Liver (tissue), 8 donors: ENCODE measurements at regions not wholly inside any gene's neighbourhood (a gene's known extent, or its start where the extent isn't known, plus 50 kb on each side); places are given as distances from the start of the nearest gene placed in this dataset.

ENCODE experiments used
- DNase-seq: peaks from one replicate; pipeline ENCODE4 v3.0.0-alpha.2; 2017; ENCODE audit warnings: low spot score
- H3K27ac ChIP-seq, 2 donors: one replicate each; pipeline ENCODE4 v1.7.0; 2013; ENCODE audit warnings: inconsistent platforms in 2 of 2, low read length in 2 of 2, control low read depth in 1 of 2, low read depth in 1 of 2, mild to moderate bottlenecking in 1 of 2
- H3K27me3 ChIP-seq, 4 donors: one replicate each; pipeline versions ENCODE4 v1.6.1 to v1.7.0; 2013; ENCODE audit warnings: low read length in 3 of 4, inconsistent platforms in 1 of 4, mild to moderate bottlenecking in 1 of 4, moderate library complexity in 1 of 4; ENCODE audit not compliant: control insufficient read depth in 4 of 4, insufficient read depth in 4 of 4
- H3K36me3 ChIP-seq, 4 donors: one replicate each; pipeline versions ENCODE4 v1.6.1 to v1.7.0; 2013; ENCODE audit warnings: low read length in 3 of 4, mild to moderate bottlenecking in 3 of 4, low read depth in 1 of 4, moderate library complexity in 1 of 4; ENCODE audit not compliant: control insufficient read depth in 4 of 4, insufficient read depth in 3 of 4
- H3K4me1 ChIP-seq, 4 donors: one replicate each; pipeline versions ENCODE4 v1.6.1 to v1.7.0; 2013; ENCODE audit warnings: low read length in 3 of 4, mild to moderate bottlenecking in 3 of 4, moderate library complexity in 1 of 4; ENCODE audit not compliant: control insufficient read depth in 4 of 4, insufficient read depth in 4 of 4
- H3K4me3 ChIP-seq, 3 donors: one replicate each; pipeline versions ENCODE4 v1.6.1 to v1.7.0; 2013; ENCODE audit warnings: low read length in 3 of 3, control low read depth in 1 of 3, low read depth in 1 of 3, mild to moderate bottlenecking in 1 of 3
- H3K9ac ChIP-seq, 2 donors: one replicate each; pipeline ENCODE4 v1.7.0; 2013; ENCODE audit warnings: low read length in 2 of 2, mild to moderate bottlenecking in 2 of 2, moderate library complexity in 2 of 2, control low read depth in 1 of 2, low read depth in 1 of 2
- H3K9me3 ChIP-seq, 4 donors: one replicate each; pipeline versions ENCODE4 v1.6.1 to v1.7.0; 2013; ENCODE audit warnings: low read length in 3 of 4; ENCODE audit not compliant: control insufficient read depth in 4 of 4
- ATF3 ChIP-seq: IDR thresholded peaks from 2 replicates; pipeline ENCODE4 v1.6.1; 2016; ENCODE audit warnings: antibody characterized with exemption
- EGR1 ChIP-seq, 2 donors: IDR thresholded peaks; 2 replicates each; pipeline ENCODE4 v1.6.1; 2016 to 2018; ENCODE audit warnings: antibody characterized with exemption in 2 of 2, low read depth in 2 of 2
- FOXA1 ChIP-seq: IDR thresholded peaks from 2 replicates; pipeline ENCODE4 v1.6.1; 2016; ENCODE audit warnings: antibody characterized with exemption
- FOXA2 ChIP-seq: IDR thresholded peaks from 2 replicates; pipeline ENCODE4 v1.6.1; 2016; ENCODE audit warnings: antibody characterized with exemption
- HNF4A ChIP-seq, 2 donors: conservative IDR thresholded peaks; 2 replicates each; pipeline ENCODE4 v1.6.1; 2016; ENCODE audit warnings: antibody characterized with exemption in 2 of 2, mild to moderate bottlenecking in 2 of 2
- HNF4G ChIP-seq: IDR thresholded peaks from 2 replicates; pipeline ENCODE4 v1.6.1; 2016; ENCODE audit warnings: antibody characterized with exemption
- JUND ChIP-seq, 2 donors: IDR thresholded peaks; 2 replicates each; pipeline ENCODE4 v1.6.1; 2016; ENCODE audit warnings: antibody characterized with exemption in 2 of 2
- RAD21 ChIP-seq, 2 donors: IDR thresholded peaks; 2 replicates each; pipeline ENCODE4 v1.6.1; 2016; ENCODE audit warnings: antibody characterized with exemption in 2 of 2, mild to moderate bottlenecking in 2 of 2
- REST ChIP-seq: IDR thresholded peaks from 2 replicates; pipeline ENCODE4 v1.6.1; 2016; ENCODE audit warnings: antibody characterized with exemption, mild to moderate bottlenecking
- RXRA ChIP-seq, 2 donors: IDR thresholded peaks; 2 replicates each; pipeline ENCODE4 v1.6.1; 2017 to 2018; ENCODE audit warnings: antibody characterized with exemption in 2 of 2, mild to moderate bottlenecking in 1 of 2
- SP1 ChIP-seq: IDR thresholded peaks from 2 replicates; pipeline ENCODE4 v1.6.1; 2018; ENCODE audit warnings: antibody characterized with exemption, mild to moderate bottlenecking
- TAF1 ChIP-seq: conservative IDR thresholded peaks from 2 replicates; pipeline ENCODE4 v1.6.1; 2016; ENCODE audit warnings: antibody characterized with exemption, mild to moderate bottlenecking
- YY1 ChIP-seq: IDR thresholded peaks from 2 replicates; pipeline ENCODE4 v1.6.1; 2016; ENCODE audit warnings: antibody characterized with exemption, mild to moderate bottlenecking
- WGBS: extraction: QIAGEN DNeasy Blood & Tissue Kit; methylation state at CpG from one replicate; pipeline ENCODE4 v1.1.7; 2013; 5-methylcytosine and 5-hydroxymethylcytosine counted together
- TF ChIP-seq, protein P1 (sequence below): IDR thresholded peaks from 2 replicates; pipeline ENCODE4 v1.6.1; 2016; ENCODE audit warnings: antibody characterized with exemption
- TF ChIP-seq, protein P2 (sequence below): fragments of 150-350 bp; IDR thresholded peaks from 2 replicates; pipeline ENCODE4 v1.5.1; 2017; ENCODE audit warnings: improper control_type of control experiment, low read depth, low read length; ENCODE audit not compliant: missing input control
- donor health status: healthy.
- donor health status: healthy.
- donor health status: healthy.
- donor health status: healthy.
- donor health status: healthy.

- WGBS: 35% methylated on average over 10 of the region's 10 CpGs
- peak overlapping the region in 1 of 2 donors; percentile 36 for H3K9ac ChIP-seq
- H3K27me3 ChIP-seq: no peaks in the 10 kb centered on the region
- H3K27ac ChIP-seq: peak overlapping the region; percentile 95 to 96
- DNase-seq: peak; percentile 58
- TF ChIP-seq RXRA (IDR thresholded peaks at IDR 0.05) (no peak), TAF1 (no peak), HNF4G (no peak), ATF3 (peak; percentile 91)
- TF ChIP-seq, protein P1, sequence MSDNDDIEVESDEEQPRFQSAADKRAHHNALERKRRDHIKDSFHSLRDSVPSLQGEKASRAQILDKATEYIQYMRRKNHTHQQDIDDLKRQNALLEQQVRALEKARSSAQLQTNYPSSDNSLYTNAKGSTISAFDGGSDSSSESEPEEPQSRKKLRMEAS: no peak
- TF ChIP-seq, protein P2, sequence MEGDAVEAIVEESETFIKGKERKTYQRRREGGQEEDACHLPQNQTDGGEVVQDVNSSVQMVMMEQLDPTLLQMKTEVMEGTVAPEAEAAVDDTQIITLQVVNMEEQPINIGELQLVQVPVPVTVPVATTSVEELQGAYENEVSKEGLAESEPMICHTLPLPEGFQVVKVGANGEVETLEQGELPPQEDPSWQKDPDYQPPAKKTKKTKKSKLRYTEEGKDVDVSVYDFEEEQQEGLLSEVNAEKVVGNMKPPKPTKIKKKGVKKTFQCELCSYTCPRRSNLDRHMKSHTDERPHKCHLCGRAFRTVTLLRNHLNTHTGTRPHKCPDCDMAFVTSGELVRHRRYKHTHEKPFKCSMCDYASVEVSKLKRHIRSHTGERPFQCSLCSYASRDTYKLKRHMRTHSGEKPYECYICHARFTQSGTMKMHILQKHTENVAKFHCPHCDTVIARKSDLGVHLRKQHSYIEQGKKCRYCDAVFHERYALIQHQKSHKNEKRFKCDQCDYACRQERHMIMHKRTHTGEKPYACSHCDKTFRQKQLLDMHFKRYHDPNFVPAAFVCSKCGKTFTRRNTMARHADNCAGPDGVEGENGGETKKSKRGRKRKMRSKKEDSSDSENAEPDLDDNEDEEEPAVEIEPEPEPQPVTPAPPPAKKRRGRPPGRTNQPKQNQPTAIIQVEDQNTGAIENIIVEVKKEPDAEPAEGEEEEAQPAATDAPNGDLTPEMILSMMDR: no peak
- peak overlapping the region in 2 of 3 donors; percentile 12 to 37 for H3K4me3 ChIP-seq
- no peaks in the 10 kb centered on the region for H3K36me3 ChIP-seq
- no peaks in the 10 kb centered on the region for H3K9me3 ChIP-seq
- H3K4me1 ChIP-seq: peaks cover 4 to 14% (median 10%) of the 10 kb centered on the region in 4 donors
Observed at GRCh38 chr1:222464841-222465210, 83.1 kb downstream of the HHIPL2 start.

GRCh38 chr1:222463059-222463730 is 84.7 kb downstream of the HHIPL2 start:
- TF ChIP-seq SP1 (no peak), YY1 (no peak), FOXA2 (no peak), FOXA1 (no peak), JUND (IDR thresholded peaks at IDR 0.05) (no peak), RAD21 (IDR thresholded peaks at IDR 0.05) (no peak), HNF4A (conservative IDR thresholded peaks at IDR 0.05) (no peak), ATF3 (no peak), EGR1 (IDR thresholded peaks at IDR 0.05; ENCODE audit: low read depth in 2 of 2) (no peak), HNF4G (no peak), REST (no peak)
- TF ChIP-seq, protein P1: no peak
- H3K9ac ChIP-seq: no peak overlapping the region
- 87% methylated on average over 8 of the region's 8 CpGs for WGBS
- no peaks in the 10 kb centered on the region for H3K36me3 ChIP-seq
- no peak overlapping the region for H3K27ac ChIP-seq
- H3K4me1 ChIP-seq: peaks cover 4 to 14% (median 10%) of the 10 kb centered on the region in 4 donors
- no peak for DNase-seq
- H3K4me3 ChIP-seq: no peak overlapping the region
- H3K27me3 ChIP-seq: no peaks in the 10 kb centered on the region
- peaks cover 0 to under 1% (median 0%) of the 10 kb centered on the region in 4 donors for H3K9me3 ChIP-seq
